ENCODE measurements at regions not wholly inside any gene's neighbourhood (a gene's known extent, or its start where the extent isn't known, plus 50 kb on each side); places are given as distances from the start of the nearest gene placed in this dataset.

GRCh38 chr12:125968413-125968812, 903.2 kb downstream of the AACS start:
- in situ Hi-C loops (cut with MboI) (no loop called here), intact Hi-C loops (cut with micrococcal nuclease; ENCODE audit: unreplicated experiment) (no loop called here)
- 16% methylated on average over 2 of the region's 2 CpGs for WGBS (ENCODE audit: insufficient coverage, insufficient replicate concordance, low lambda C conversion rate, missing lambda C conversion rate)
- H2AFZ ChIP-seq (ENCODE audit: control insufficient read depth, low read depth, low read length), result no peak overlapping the region
- ChIA-PET RAD21 (ENCODE audit: unreplicated experiment) (no interaction called here), POLR2A (no interaction called here), CTCF (no interaction called here), SMC1A (ENCODE audit: uncharacterized antibody, unreplicated experiment) (no interaction called here)
- no peak overlapping the region for H3K4me2 ChIP-seq (ENCODE audit: control insufficient read depth, insufficient read depth)
- no TSS peak for BruUV-seq (replicated peaks)
- no peak for FAIRE-seq
- ATAC-seq, result no peak
- H3K27ac ChIP-seq (ENCODE audit: control insufficient read depth, insufficient read depth), result no peak overlapping the region
- H3K36me3 ChIP-seq (ENCODE audit: control insufficient read depth in 2 of 2, insufficient read depth in 2 of 2, low read length in 1 of 2), result no peaks in the 10 kb centered on the region
- TF ChIP-seq SPI1 (IDR thresholded peaks at IDR 0.05; ENCODE audit: borderline replicate concordance, insufficient read depth, low read depth, low read length), result no peak
- TF ChIP-seq CBX3 (IDR thresholded peaks at IDR 0.05; ENCODE audit: borderline replicate concordance, low read depth), result no peak
- no peak for TF ChIP-seq HDAC2 (IDR thresholded peaks at IDR 0.05)
- TF ChIP-seq MXI1 (IDR thresholded peaks at IDR 0.05; ENCODE audit: low read depth, low read length), result no peak
- no peak for TF ChIP-seq SMAD5 (IDR thresholded peaks at IDR 0.05; ENCODE audit: low read depth)
- TF ChIP-seq REST (IDR thresholded peaks at IDR 0.05; ENCODE audit: low read depth, low read length), result no peak
- TF ChIP-seq E2F4 (IDR thresholded peaks at IDR 0.05; ENCODE audit: low read depth, low read length), result no peak
- no peak for TF ChIP-seq ZNF384 (IDR thresholded peaks at IDR 0.05; ENCODE audit: borderline replicate concordance, low read depth, low read length)
- TF ChIP-seq SREBF2 (IDR thresholded peaks at IDR 0.05; ENCODE audit: low read length), result no peak
- TF ChIP-seq PAX5 (IDR thresholded peaks at IDR 0.05; ENCODE audit: borderline replicate concordance, low read depth, low read length), result no peak
- TF ChIP-seq SMC3 (IDR thresholded peaks at IDR 0.05; ENCODE audit: borderline replicate concordance, low read length), result no peak
- TF ChIP-seq BMI1 (IDR thresholded peaks at IDR 0.05; ENCODE audit: borderline replicate concordance), result no peak
- no peaks in the 10 kb centered on the region for H4K20me1 ChIP-seq (ENCODE audit: control insufficient read depth, insufficient read depth)
- no peak overlapping the region for H3K4me3 ChIP-seq
- H3K27me3 ChIP-seq (replicated peaks in 1 of 2; ENCODE audit: control insufficient read depth in 2 of 2, insufficient read depth in 2 of 2, low read length in 1 of 2), result no peaks in the 10 kb centered on the region
- no peaks in the 10 kb centered on the region for H3K79me2 ChIP-seq (ENCODE audit: control insufficient read depth, insufficient read depth, low read length)
- DNase-seq (ENCODE audit: low read depth, low spot score), result no peak
- no peaks in the 10 kb centered on the region for H3K9me3 ChIP-seq (replicated peaks; ENCODE audit: control insufficient read depth, insufficient read depth, low read length)
- no peak overlapping the region for H3K9ac ChIP-seq (ENCODE audit: control insufficient read depth, insufficient read depth, low read length)
- no peaks in the 10 kb centered on the region for H3K4me1 ChIP-seq (ENCODE audit: control insufficient read depth, insufficient read depth, low read length)
